Daoy (cell line): ENCODE measurements at regions not wholly inside any gene's neighbourhood (a gene's known extent, or its start where the extent isn't known, plus 50 kb on each side); places are given as distances from the start of the nearest gene placed in this dataset.
"Not testable (repeated sequence)": the region's sequence is repeated elsewhere in the genome, so short reads cannot be mapped to it uniquely, and the experiment has no call there.

Source experiments
- DNase-seq: peaks from one replicate; pipeline ENCODE4 v3.0.0-alpha.2; 2015; ENCODE audit warnings: low read depth

GRCh38 chrX:118215346-118215745, 98.7 kb upstream of the KLHL13 start:
- no peak for DNase-seq

- peak; percentile 6 for DNase-seq
Measured at GRCh38 chrX:118216087-118216486, 99.5 kb upstream of the KLHL13 start.

- DNase-seq, result no peak
Measured at GRCh38 chrX:118216509-118216908, 99.9 kb upstream of the KLHL13 start.

- no peak for DNase-seq
Measured at GRCh38 chrX:118218079-118218478, 101.5 kb upstream of the KLHL13 start.

- no peak for DNase-seq
Measured at GRCh38 chrX:118218940-118219339, 102.3 kb upstream of the KLHL13 start.

- no peak for DNase-seq
Measured at GRCh38 chrX:118219866-118220265, 103.3 kb upstream of the KLHL13 start.

GRCh38 chrX:118220509-118220908, 103.9 kb upstream of the KLHL13 start:
- DNase-seq, result no peak

- DNase-seq, result no peak
Measured at GRCh38 chrX:118221270-118221669, 104.7 kb upstream of the KLHL13 start.

- no peak for DNase-seq
Measured at GRCh38 chrX:118221733-118222132, 105.1 kb upstream of the KLHL13 start.

- no peak for DNase-seq
Measured at GRCh38 chrX:118222421-118222820, 105.8 kb upstream of the KLHL13 start.

- DNase-seq, result peak; percentile 5
Measured at GRCh38 chrX:118225711-118226428, 109.3 kb upstream of the KLHL13 start.

- DNase-seq, result no peak
Measured at GRCh38 chrX:118228041-118228440, 111.4 kb upstream of the KLHL13 start.

GRCh38 chrX:118228456-118228855, 111.8 kb upstream of the KLHL13 start:
- DNase-seq, result no peak

- DNase-seq, result no peak
Measured at GRCh38 chrX:118231464-118231863, 114.4 kb upstream of the WDR44 start.

- DNase-seq, result no peak
Measured at GRCh38 chrX:118239178-118239870, 106.6 kb upstream of the WDR44 start.

- DNase-seq, result no peak
Measured at GRCh38 chrX:118239913-118240698, 105.8 kb upstream of the WDR44 start.

- not testable (repeated sequence) for DNase-seq
Measured at GRCh38 chrX:118246961-118247360, 98.9 kb upstream of the WDR44 start.

- DNase-seq, result no peak
Measured at GRCh38 chrX:118249146-118249545, 96.8 kb upstream of the WDR44 start.

- no peak for DNase-seq
Measured at GRCh38 chrX:118250445-118250844, 95.5 kb upstream of the WDR44 start.

GRCh38 chrX:118251271-118251670, 94.6 kb upstream of the WDR44 start:
- no peak for DNase-seq

GRCh38 chrX:118252967-118253366, 92.9 kb upstream of the WDR44 start:
- no peak for DNase-seq

GRCh38 chrX:118254611-118255010, 91.3 kb upstream of the WDR44 start:
- DNase-seq, result peak; percentile 11

- no peak for DNase-seq
Measured at GRCh38 chrX:118255921-118256320, 90.0 kb upstream of the WDR44 start.
